ENCODE measurements at regions not wholly inside any gene's neighbourhood (a gene's known extent, or its start where the extent isn't known, plus 50 kb on each side); places are given as distances from the start of the nearest gene placed in this dataset.

- DNase-seq: no peak
These were observed 217.7 kb upstream of the IER5L start for GRCh38 chr9:129395633-129396364.

- DNase-seq: no peak
These were observed 216.8 kb upstream of the IER5L start for GRCh38 chr9:129394886-129395279.

- DNase-seq: no peak
These were observed 216.2 kb upstream of the IER5L start for GRCh38 chr9:129394061-129394885.

GRCh38 chr9:129393064-129393463 is 215.0 kb upstream of the IER5L start:
- DNase-seq: no peak

GRCh38 chr9:129392093-129392541 is 214.1 kb upstream of the IER5L start:
- no peak for DNase-seq

GRCh38 chr9:129391221-129391661 is 213.2 kb upstream of the IER5L start:
- DNase-seq: no peak

- DNase-seq: no peak
These were observed 212.5 kb upstream of the IER5L start for GRCh38 chr9:129390541-129390940.

GRCh38 chr9:129387822-129388221 is 209.8 kb upstream of the IER5L start:
- DNase-seq: no peak

- no peak for DNase-seq
These were observed 208.7 kb upstream of the IER5L start for GRCh38 chr9:129386812-129387177.

- DNase-seq: no peak
These were observed 207.3 kb upstream of the IER5L start for GRCh38 chr9:129385211-129385934.

- no peak for DNase-seq
These were observed 206.6 kb upstream of the IER5L start for GRCh38 chr9:129384491-129385210.

- DNase-seq: peak; percentile 47
These were observed 205.8 kb upstream of the IER5L start for GRCh38 chr9:129383561-129384490.

GRCh38 chr9:129383019-129383560 is 205.0 kb upstream of the IER5L start:
- no peak for DNase-seq

- no peak for DNase-seq
These were observed 204.4 kb upstream of the IER5L start for GRCh38 chr9:129382281-129383018.

GRCh38 chr9:129381481-129381957 is 203.5 kb upstream of the IER5L start:
- no peak for DNase-seq

GRCh38 chr9:129380961-129381401 is 202.9 kb upstream of the IER5L start:
- DNase-seq: no peak

- no peak for DNase-seq
These were observed 201.8 kb upstream of the IER5L start for GRCh38 chr9:129379886-129380285.

- no peak for DNase-seq
These were observed 201.2 kb upstream of the IER5L start for GRCh38 chr9:129379181-129379836.

- DNase-seq: no peak
These were observed 200.0 kb upstream of the IER5L start for GRCh38 chr9:129377931-129378661.
